Mesenchymal stem cell (in vitro differentiated cells and primary cell): ENCODE measurements at regions not wholly inside any gene's neighbourhood (a gene's known extent, or its start where the extent isn't known, plus 50 kb on each side); places are given as distances from the start of the nearest gene placed in this dataset.

Experiments used
- DNase-seq: peaks from one replicate; pipeline ENCODE4 v3.0.0-alpha.2; 2013
- H2AFZ ChIP-seq: one replicate; pipeline ENCODE4 v1.6.1; 2013; ENCODE audit warnings: low read depth, mild to moderate bottlenecking, control low read depth, inconsistent platforms, low read length, moderate library complexity
- H2AK5ac ChIP-seq: 2 replicates; pipeline ENCODE4 v1.6.1; 2013; ENCODE audit warnings: low read length, moderate library complexity, mild to moderate bottlenecking, inconsistent platforms; ENCODE audit not compliant: severe bottlenecking
- H2BK120ac ChIP-seq: one replicate; pipeline ENCODE4 v1.6.1; 2013; ENCODE audit warnings: low read depth, mild to moderate bottlenecking, inconsistent platforms, low read length, moderate library complexity
- H2BK12ac ChIP-seq, 2 experiments: one replicate each; pipeline ENCODE4 v1.6.1; 2013; ENCODE audit warnings: inconsistent platforms in 2 of 2, low read length in 2 of 2, mild to moderate bottlenecking in 2 of 2, moderate library complexity in 2 of 2, control low read depth in 1 of 2
- H2BK15ac ChIP-seq: one replicate; pipeline ENCODE4 v1.6.1; 2013; ENCODE audit warnings: mild to moderate bottlenecking, low read depth, inconsistent platforms; ENCODE audit not compliant: poor library complexity, severe bottlenecking
- H2BK5ac ChIP-seq: 2 replicates; pipeline ENCODE4 v1.6.1; 2013; ENCODE audit warnings: low read depth, mild to moderate bottlenecking, low read length, control low read depth, inconsistent platforms; ENCODE audit not compliant: poor library complexity, severe bottlenecking
- H3K14ac ChIP-seq, 2 experiments: one replicate each; pipeline ENCODE4 v1.6.1; 2013; ENCODE audit warnings: inconsistent platforms in 2 of 2, low read length in 2 of 2, control low read depth in 1 of 2, mild to moderate bottlenecking in 1 of 2, moderate library complexity in 1 of 2
- H3K18ac ChIP-seq, 2 experiments: one replicate each; pipeline ENCODE4 v1.6.1; 2013; ENCODE audit warnings: inconsistent platforms in 2 of 2, low read length in 2 of 2, control low read depth in 1 of 2, low read depth in 1 of 2, mild to moderate bottlenecking in 1 of 2
- H3K23ac ChIP-seq, 2 experiments: one replicate each; pipeline ENCODE4 v1.6.1; 2013; ENCODE audit warnings: inconsistent platforms in 2 of 2, low read length in 2 of 2, mild to moderate bottlenecking in 2 of 2, moderate library complexity in 2 of 2, control low read depth in 1 of 2
- H3K27ac ChIP-seq: 2 replicates; pipeline ENCODE4 v1.5.1; 2013; ENCODE audit warnings: mild to moderate bottlenecking, moderate library complexity, low read length, control low read depth, inconsistent platforms; ENCODE audit not compliant: poor library complexity, severe bottlenecking
- H3K27me3 ChIP-seq, 2 experiments: 2 replicates each; pipeline versions ENCODE4 v1.6.1 to v1.7.0; 2013; ENCODE audit warnings: low read length in 2 of 2, mild to moderate bottlenecking in 2 of 2, moderate library complexity in 2 of 2, control low read depth in 1 of 2, inconsistent platforms in 1 of 2; ENCODE audit not compliant: control insufficient read depth in 1 of 2, insufficient read depth in 1 of 2
- H3K36me3 ChIP-seq, 2 experiments: 2 replicates each; pipeline versions ENCODE4 v1.6.1 to v1.7.0; 2013; ENCODE audit warnings: low read length in 2 of 2, control low read depth in 1 of 2, inconsistent platforms in 1 of 2, low read depth in 1 of 2, mild to moderate bottlenecking in 1 of 2; ENCODE audit not compliant: insufficient read depth in 2 of 2, control insufficient read depth in 1 of 2
- H3K4ac ChIP-seq, 2 experiments: one replicate each; pipeline ENCODE4 v1.6.1; 2013; ENCODE audit warnings: inconsistent platforms in 2 of 2, low read length in 2 of 2, mild to moderate bottlenecking in 2 of 2, moderate library complexity in 2 of 2, control low read depth in 1 of 2, low read depth in 1 of 2
- H3K4me1 ChIP-seq: 2 replicates; pipeline ENCODE4 v1.6.1; 2013; ENCODE audit warnings: low read depth, low read length, control low read depth; ENCODE audit not compliant: control insufficient read depth, insufficient read depth
- H3K4me2 ChIP-seq: 2 replicates; pipeline ENCODE4 v1.6.1; 2013; ENCODE audit warnings: low read length, mild to moderate bottlenecking, inconsistent platforms; ENCODE audit not compliant: poor library complexity, severe bottlenecking
- H3K4me3 ChIP-seq, 2 experiments: 2 replicates each; pipeline versions ENCODE4 v1.5.1 to v1.7.0; 2013; ENCODE audit warnings: low read length in 2 of 2, mild to moderate bottlenecking in 2 of 2, control low read depth in 1 of 2, low read depth in 1 of 2; ENCODE audit not compliant: insufficient read depth in 1 of 2
- H3K79me1 ChIP-seq: replicated peaks from 2 replicates; pipeline ENCODE4 v1.6.1; 2013; ENCODE audit warnings: mild to moderate bottlenecking, control low read depth, low read length, inconsistent platforms; ENCODE audit not compliant: poor library complexity, severe bottlenecking
- H3K9ac ChIP-seq: 2 replicates; pipeline ENCODE4 v1.7.0; 2013; ENCODE audit warnings: mild to moderate bottlenecking, low read length, moderate library complexity
- H3K9me3 ChIP-seq: 2 replicates; pipeline ENCODE4 v1.7.0; 2013; ENCODE audit warnings: mild to moderate bottlenecking, low read length; ENCODE audit not compliant: control insufficient read depth
- H4K8ac ChIP-seq: one replicate; pipeline ENCODE4 v1.6.1; 2013; ENCODE audit warnings: inconsistent platforms, mild to moderate bottlenecking, low read length, moderate library complexity
- H4K91ac ChIP-seq: one replicate; pipeline ENCODE4 v1.6.1; 2013; ENCODE audit warnings: mild to moderate bottlenecking, low read length, inconsistent platforms
- WGBS: methylation state at CpG from one replicate; pipeline ENCODE4 v1.1.7; 2013; ENCODE audit warnings: mixed read lengths; 5-methylcytosine and 5-hydroxymethylcytosine counted together

- Histone ChIP-seq H3K14ac (no peak overlapping the region), H3K23ac (no peak overlapping the region), H3K4me1 (no peaks in the 10 kb centered on the region), H2AK5ac (no peak overlapping the region), H3K4ac (no peak overlapping the region), H3K79me1 (no peaks in the 10 kb centered on the region), H2BK12ac (peak overlapping the region in 1 of 2 experiments; percentile 75), H4K91ac (no peak overlapping the region), H2BK5ac (no peak overlapping the region), H3K9me3 (no peaks in the 10 kb centered on the region), H3K18ac (peak overlapping the region in 1 of 2 experiments; percentile 16), H3K9ac (peak overlapping the region; percentile 26), H3K27me3 (no peaks in the 10 kb centered on the region), H2AFZ (no peak overlapping the region), H3K27ac (no peak overlapping the region), H3K4me2 (no peak overlapping the region), H3K4me3 (peak overlapping the region in 1 of 2 experiments; percentile 6), H4K8ac (no peak overlapping the region), H3K36me3 (no peaks in the 10 kb centered on the region), H2BK120ac (peak overlapping the region; percentile 7), H2BK15ac (peak overlapping the region; percentile 62)
- no peak for DNase-seq
Measured at GRCh38 chr4:53916431-53916889, 147.9 kb downstream of the CHIC2 start.

GRCh38 chr4:53914313-53915016, 149.9 kb downstream of the CHIC2 start:
- peak overlapping the region; percentile 45 to 96 for H2BK12ac ChIP-seq
- no peak overlapping the region for H2BK15ac ChIP-seq
- H3K79me1 ChIP-seq = no peaks in the 10 kb centered on the region
- H2AFZ ChIP-seq = no peak overlapping the region
- H3K4ac ChIP-seq = peak overlapping the region in 1 of 2 experiments; percentile 22
- H3K4me2 ChIP-seq = no peak overlapping the region
- peak overlapping the region in 1 of 2 experiments; percentile 78 for H3K18ac ChIP-seq
- H4K8ac ChIP-seq = peak overlapping the region; percentile 77
- H3K4me3 ChIP-seq = no peak overlapping the region
- WGBS = 91% methylated on average over 1 of the region's 4 CpGs
- no peak overlapping the region for H3K27ac ChIP-seq
- H3K9me3 ChIP-seq = no peaks in the 10 kb centered on the region
- no peak overlapping the region for H2BK5ac ChIP-seq
- peak overlapping the region; percentile 59 for H4K91ac ChIP-seq
- H3K36me3 ChIP-seq = no peaks in the 10 kb centered on the region
- DNase-seq = peak; percentile 97
- no peaks in the 10 kb centered on the region for H3K4me1 ChIP-seq
- H2BK120ac ChIP-seq = peak overlapping the region; percentile 64
- no peaks in the 10 kb centered on the region for H3K27me3 ChIP-seq
- H3K14ac ChIP-seq = no peak overlapping the region
- no peak overlapping the region for H2AK5ac ChIP-seq
- H3K23ac ChIP-seq = no peak overlapping the region
- peak overlapping the region; percentile 81 for H3K9ac ChIP-seq

GRCh38 chr4:53913771-53914170, 150.6 kb downstream of the CHIC2 start:
- no peaks in the 10 kb centered on the region for H3K9me3 ChIP-seq
- H3K36me3 ChIP-seq = no peaks in the 10 kb centered on the region
- no peaks in the 10 kb centered on the region for H3K4me1 ChIP-seq
- DNase-seq = no peak
- no peak overlapping the region for H4K91ac ChIP-seq
- H3K79me1 ChIP-seq = no peaks in the 10 kb centered on the region
- no peak overlapping the region for H2AFZ ChIP-seq
- H3K4ac ChIP-seq = no peak overlapping the region
- H3K23ac ChIP-seq = no peak overlapping the region
- H3K14ac ChIP-seq = no peak overlapping the region
- H3K4me2 ChIP-seq = no peak overlapping the region
- no peak overlapping the region for H2AK5ac ChIP-seq
- no peak overlapping the region for H4K8ac ChIP-seq
- H2BK12ac ChIP-seq = peak overlapping the region; percentile 37 to 63
- no peak overlapping the region for H2BK15ac ChIP-seq
- H2BK5ac ChIP-seq = no peak overlapping the region
- H3K9ac ChIP-seq = peak overlapping the region; percentile 81
- no peak overlapping the region for H2BK120ac ChIP-seq
- no peak overlapping the region for H3K27ac ChIP-seq
- no peak overlapping the region for H3K18ac ChIP-seq
- 95% methylated on average over 1 of the region's 3 CpGs for WGBS
- no peak overlapping the region for H3K4me3 ChIP-seq
- H3K27me3 ChIP-seq = no peaks in the 10 kb centered on the region

- Histone ChIP-seq H3K27ac (no peak overlapping the region), H2BK12ac (no peak overlapping the region), H4K91ac (no peak overlapping the region), H2BK5ac (no peak overlapping the region), H3K18ac (no peak overlapping the region), H3K27me3 (no peaks in the 10 kb centered on the region), H3K36me3 (no peaks in the 10 kb centered on the region), H3K9ac (no peak overlapping the region), H3K4me3 (no peak overlapping the region), H4K8ac (no peak overlapping the region), H2AK5ac (no peak overlapping the region), H2BK15ac (no peak overlapping the region), H3K4me2 (no peak overlapping the region), H2BK120ac (no peak overlapping the region), H3K23ac (no peak overlapping the region), H3K79me1 (no peaks in the 10 kb centered on the region), H3K4ac (no peak overlapping the region), H3K14ac (no peak overlapping the region), H2AFZ (no peak overlapping the region), H3K4me1 (no peaks in the 10 kb centered on the region), H3K9me3 (no peaks in the 10 kb centered on the region)
- WGBS = 97% methylated on average over 4 of the region's 5 CpGs
- no peak for DNase-seq
Measured at GRCh38 chr4:53912766-53913497, 151.5 kb downstream of the CHIC2 start.
